NCI-H510A (cell line): ENCODE measurements at regions not wholly inside any gene's neighbourhood (a gene's known extent, or its start where the extent isn't known, plus 50 kb on each side); places are given as distances from the start of the nearest gene placed in this dataset.

ENCODE experiments used
- DNase-seq: peaks from one replicate; lab custom pipeline; 2025; lab: John Stamatoyannopoulos, UW

DNA sequence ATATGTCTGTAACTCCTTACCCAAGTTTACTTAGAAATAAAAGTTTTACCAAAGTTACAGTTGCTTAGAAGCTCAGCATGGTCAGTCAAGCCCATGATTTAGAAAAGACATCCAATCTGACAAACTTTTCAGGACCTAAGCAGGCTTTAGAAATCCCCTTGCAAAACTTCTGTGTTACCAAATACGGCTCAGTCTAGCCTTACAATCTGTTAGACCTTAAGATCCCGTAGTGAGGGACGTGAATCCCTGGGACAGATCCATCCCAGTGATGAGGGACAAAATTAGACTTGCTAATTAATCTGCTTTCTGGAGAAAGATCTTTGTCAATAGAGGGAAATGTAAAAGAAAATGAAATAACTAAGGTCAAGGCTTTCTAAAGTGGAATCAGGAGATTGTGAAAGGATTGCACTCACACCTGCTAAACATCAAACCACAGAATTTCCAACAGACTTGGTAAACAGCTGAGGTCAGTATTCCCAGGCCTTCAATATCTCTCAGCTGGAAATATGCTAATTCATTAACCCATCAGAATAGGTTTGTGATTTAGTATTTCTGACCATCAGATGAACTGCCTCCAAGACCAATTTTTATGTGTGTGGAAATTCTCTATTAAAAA lies 375.3 kb downstream of the DUSP10 start:
- no peak for DNase-seq

DNA sequence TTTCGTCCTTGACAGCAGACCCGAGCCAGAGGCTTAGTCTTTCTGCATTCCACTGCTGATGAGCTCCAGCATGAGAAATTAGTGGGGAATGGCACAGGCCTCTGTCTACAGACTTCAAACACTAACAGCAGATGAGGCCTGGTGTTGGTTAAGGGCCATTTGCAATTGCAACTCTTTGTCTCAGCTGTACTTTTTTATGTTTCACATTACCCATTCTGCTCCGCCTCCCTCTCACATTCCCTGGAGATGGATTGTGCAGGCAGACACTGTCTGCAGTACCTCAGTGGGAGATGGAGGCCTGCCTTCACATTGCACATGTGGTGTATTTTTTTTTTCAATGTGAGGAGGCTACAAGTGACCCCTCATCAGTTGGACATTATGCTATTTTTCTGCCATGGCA lies 370.2 kb downstream of the DUSP10 start:
- no peak for DNase-seq

DNA sequence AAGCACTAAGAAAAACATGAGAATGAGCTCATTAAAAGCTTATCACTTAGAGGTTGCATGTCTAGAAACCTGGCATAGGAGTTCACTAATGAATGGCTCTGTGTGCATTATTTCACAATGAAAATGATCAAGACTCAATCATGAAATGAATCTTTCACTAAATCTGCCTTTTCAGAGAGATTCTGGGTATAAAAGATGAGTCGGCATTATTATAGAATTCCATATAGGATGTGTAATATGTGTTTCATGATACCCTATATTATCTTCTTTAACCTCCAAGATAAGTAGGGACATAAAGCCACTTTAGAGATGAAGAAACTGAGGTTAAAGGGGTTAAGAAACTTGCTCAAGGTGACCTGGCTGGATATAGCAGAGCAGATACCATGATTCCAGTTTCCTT lies 368.1 kb downstream of the DUSP10 start:
- DNase-seq: no peak

DNA sequence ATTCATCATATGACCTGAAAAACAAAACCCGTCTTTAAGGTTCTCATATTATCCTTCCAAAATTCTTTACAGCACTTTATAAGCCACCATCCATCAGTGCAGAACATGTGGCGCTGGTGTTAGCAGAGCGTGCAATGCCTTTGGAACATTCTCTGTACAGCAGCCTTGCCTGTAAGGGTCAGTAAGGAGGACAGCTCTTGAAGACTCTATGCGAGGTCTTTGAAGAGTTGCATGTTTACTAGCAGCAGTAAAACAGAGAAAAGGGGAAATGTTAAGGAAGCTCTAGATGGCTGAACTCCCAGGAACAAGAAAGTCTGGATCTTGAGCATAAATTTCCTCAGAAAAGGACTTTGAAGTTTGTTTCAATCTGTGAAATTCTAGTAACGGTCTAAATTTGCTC lies 365.6 kb downstream of the DUSP10 start:
- DNase-seq: no peak

DNA sequence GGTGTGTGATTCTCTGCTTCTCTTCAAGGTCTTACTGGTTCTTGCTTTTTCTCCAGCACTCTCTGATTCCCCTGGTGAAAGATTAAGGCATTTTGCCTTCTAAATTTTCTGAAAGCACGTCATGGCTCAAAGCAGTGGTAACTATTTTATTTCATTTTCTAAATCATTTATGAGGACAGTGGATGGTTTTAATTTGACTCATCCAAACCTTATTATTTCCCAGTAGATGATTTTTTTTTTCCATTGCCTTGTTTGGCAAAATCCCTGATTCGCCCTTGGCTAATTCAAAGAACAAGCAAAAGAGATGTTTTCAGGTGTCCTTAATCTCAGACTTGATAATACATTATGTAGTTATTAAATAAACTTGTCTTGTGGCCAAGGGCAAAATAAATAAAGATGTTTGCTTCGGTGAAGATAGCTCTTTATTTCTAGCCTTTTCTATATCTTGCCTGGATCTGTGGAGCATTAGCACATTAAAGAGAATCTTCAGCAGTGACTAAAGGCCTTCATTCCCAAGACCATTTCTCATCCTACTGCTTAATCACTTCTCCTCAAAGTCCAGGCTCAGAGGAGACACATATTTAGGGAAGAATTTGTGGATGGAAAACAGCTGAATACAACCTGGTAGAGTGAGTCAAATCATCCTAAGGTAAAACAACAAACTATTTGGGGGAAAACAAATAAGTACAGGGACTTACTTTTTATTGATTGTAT lies 359.8 kb downstream of the DUSP10 start:
- no peak for DNase-seq

DNA sequence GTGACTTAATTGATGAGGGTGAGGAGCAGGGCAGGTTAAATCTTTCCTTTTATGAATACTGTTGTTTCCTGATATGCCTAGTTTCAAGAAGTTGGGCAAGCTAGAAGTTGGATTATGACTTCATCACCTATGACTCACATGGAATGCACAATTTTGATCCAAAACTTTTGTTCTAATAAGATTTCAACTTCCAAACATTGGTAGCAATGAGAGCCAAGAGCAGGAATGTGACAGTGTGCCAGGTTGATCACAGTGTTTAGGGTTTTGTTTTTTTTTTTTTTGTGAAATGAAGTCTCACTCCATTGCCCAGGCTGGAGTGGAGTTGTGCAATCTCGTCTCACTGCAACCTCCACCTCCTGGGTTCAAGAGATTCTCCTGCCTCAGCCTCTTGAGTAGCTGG lies 349.4 kb downstream of the DUSP10 start:
- no peak for DNase-seq

DNA sequence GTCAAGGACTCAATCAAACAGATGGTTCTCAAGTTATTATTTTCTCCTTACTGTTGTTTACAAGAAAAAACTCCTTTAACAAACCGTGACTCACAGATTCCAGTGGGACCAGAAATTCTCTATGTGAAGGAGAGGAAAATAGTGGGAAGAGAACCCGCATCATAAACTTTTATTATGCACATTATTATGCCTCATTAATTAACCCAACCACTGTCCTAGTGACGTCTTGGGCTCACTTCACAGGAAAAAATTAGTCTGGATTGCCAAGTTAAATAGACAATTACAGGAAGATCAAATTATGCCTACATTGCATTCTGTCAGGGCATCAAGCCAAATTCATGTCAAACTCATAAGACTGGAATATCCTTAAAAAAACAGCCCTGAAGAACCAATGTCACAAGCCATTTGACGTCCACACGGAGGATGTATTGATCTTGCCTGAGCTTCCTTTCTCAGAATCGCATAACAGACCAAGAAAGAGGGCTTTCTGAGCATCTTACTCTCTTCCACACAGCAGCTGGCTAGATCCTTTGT lies 347.8 kb downstream of the DUSP10 start:
- no peak for DNase-seq

DNA sequence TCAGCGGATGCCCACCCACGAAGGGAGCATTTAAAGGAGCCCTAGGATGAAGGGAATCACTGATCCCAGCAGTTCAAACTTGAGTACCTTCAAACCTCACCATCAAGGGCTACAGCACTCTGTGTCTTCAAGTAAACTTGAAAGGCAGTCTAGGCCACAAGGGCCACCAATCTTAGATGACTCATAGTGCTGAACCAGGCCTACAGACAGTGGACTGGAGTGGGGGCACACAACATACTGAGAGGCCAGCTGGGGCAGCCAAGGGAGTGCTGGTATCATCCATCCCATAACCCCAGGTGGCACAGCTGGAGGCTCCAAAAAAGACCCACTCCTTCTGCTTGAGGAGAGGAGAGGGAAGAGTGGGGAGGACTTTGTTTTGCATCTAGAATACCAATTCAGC lies 345.4 kb downstream of the DUSP10 start:
- DNase-seq: no peak

DNA sequence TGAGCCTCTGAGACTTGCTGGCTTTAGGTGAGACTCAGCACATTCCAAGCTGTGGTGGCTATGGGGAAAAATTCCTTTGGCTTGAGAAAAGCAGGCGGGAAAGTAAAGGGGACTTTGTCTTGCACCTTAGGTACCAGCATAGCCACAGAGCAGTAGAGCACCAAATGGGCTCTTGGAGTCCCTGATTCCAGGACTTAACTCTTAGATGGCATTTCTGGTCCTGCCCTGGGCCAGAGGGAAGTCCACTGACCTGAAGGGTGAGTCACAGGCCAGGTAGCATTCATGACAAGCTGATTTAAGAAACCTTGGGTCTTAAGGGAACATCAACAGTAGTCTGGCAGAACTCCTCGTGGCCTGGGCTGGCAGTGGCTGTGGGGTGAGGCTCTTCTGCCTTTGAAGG lies 344.7 kb downstream of the DUSP10 start:
- DNase-seq: no peak

DNA sequence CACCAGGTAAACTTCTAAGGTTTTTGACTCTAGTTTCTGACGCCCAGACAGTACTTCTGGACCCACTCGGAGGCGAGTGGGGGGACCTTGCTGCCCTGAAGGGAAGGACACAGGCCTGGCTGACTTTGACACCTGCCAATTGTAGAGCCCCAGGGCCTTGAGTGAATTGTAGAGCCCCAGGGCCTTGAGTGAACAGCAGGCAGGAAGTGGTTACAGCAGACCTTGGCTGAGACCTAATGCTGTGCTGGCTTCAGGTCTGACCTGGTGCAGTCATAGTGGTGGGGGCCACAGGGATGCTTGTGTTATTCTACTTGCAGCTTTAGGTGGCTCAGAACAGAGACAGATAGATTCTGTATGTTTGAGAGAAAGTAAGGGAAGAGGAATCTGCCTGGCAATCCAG lies 344.3 kb downstream of the DUSP10 start:
- DNase-seq: no peak

DNA sequence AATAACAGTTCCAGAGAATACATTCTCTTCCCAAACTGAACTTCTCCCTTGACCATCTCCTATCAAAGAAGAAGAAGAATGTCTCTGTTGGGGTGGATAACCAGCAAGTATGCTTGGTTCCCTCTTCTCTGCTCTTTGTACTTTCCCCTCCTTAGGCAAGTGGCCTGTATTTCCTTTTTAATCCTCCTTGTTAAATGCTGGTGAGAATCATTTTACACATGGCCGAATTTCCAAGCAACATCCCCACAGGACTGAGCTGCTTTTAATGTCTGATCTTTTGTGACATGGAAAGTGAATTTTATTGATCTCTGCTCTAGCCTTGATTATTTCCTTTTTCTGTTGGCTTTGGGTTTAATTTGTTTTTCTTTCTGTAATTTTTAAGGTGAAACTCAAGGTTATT lies 336.7 kb downstream of the DUSP10 start:
- DNase-seq: no peak

DNA sequence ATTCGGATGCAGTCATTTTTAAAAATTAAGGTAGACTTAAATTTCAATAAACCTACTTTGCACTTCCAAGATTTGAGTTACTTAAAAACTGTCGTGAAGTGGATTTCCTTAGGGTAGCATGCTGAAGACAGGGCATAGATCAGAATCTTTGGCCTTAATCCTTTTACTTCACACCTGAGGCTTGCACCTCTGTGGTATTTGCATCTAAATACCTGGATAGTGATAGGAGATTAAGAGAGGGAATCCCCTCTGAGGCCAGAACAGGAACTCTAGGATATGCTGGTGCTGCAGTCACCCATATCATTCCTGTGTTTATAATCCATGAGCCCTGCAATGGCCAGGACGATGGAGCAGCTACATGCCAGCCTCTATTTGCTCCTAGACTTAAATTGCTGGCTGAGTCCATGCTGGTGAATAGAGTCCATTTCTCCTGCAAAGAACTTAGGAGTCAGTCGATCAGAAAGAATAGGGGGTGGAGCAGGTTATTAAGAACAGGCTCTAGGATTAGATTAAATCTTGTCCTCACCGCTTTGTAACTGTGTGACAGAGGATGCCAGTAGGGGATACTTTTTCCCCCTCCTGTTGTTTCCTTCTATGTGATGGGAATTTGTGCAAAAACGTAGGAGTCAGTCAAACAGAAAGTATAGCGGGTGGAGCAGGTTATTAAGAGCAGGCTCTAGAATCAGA lies 333.6 kb downstream of the DUSP10 start:
- no peak for DNase-seq

DNA sequence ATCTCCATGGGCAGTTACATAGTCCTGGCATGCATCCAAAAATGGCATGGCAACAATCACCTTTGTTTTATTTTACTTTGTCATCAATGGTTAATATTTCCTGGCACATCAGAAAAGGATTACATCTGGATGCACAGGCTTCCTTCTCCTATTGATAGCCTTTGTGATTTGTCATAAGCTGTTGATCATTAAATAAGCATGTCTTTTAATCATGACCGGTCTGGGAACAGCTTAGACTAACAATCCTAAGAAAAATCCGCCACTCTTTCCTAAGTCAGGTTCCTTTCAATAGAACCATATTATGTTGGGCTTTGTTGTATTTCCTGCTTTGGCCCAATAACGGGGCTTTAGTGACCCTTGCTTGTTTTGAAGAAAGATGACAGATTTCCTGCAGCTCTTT lies 330.6 kb downstream of the DUSP10 start:
- no peak for DNase-seq

DNA sequence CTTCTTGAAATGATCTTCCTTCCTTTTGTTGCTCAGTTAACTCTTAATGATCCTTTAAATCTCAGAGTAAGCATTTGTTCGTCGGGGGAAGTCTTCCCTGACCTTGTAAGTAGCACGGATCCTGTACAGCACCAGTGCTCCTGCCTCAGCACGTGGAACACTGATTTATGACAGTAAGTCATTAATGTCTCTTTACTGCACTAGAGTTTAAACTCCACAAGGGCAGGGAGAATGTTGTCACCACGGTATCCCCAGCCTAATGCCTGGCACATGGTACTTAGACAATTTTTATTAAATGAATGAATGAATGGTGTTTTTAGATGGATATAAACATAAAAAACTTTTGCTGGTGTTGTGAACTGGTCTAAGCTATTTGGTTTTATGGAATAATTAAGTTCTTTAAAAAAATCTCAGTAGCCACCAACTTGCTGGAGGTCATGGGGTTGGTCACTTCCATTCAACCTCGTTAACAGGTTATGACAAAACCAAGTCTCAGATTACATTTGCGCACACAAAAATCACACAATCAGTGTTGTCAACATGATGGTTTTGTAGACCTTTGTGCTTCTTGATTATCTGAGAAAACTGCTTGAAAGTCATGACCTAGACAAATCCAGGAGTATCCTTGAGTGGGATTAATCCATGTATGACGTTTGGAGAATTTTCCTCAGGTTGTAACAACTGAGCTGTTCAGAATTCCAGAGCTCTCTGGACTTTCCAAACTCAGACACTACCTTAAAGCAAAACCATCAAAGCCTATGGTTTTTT lies 326.9 kb downstream of the DUSP10 start:
- no peak for DNase-seq

DNA sequence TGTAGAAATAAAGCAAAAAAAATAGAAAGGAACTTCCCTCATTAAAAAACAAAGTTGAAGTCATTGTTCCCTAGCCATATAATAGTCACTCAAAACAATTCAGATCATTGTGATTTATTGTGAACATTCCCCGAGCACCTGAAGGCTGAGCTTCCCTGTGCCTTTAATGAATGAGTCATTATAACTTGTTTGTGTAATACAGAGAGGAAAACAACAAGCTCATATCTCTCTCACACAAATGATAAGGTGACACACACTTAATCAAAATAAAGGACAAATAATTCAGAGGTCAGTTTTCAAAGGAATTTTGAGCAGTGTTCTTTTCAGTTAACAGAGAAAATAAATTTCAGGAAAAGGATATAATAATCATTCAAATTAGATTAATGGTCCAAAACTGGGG lies 326.2 kb downstream of the DUSP10 start:
- no peak for DNase-seq

DNA sequence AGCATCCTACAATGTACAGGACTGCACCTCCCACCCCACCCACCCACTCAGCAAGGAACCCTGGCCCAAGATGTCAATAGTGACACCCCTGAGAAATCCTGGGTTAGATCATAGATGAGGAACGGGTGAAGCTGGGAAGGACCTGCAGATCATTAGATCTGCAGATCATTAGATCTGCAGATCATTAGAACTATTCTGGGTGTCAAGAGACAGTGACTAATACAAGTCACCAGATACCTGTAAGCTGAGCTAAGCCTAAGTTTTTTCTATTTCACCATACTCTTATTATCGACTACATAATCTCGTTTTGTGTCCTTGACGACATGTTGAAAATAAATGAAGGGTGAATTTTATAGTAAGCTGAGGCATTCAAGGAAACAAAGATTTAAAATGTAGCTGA lies 325.7 kb downstream of the DUSP10 start:
- DNase-seq: no peak

DNA sequence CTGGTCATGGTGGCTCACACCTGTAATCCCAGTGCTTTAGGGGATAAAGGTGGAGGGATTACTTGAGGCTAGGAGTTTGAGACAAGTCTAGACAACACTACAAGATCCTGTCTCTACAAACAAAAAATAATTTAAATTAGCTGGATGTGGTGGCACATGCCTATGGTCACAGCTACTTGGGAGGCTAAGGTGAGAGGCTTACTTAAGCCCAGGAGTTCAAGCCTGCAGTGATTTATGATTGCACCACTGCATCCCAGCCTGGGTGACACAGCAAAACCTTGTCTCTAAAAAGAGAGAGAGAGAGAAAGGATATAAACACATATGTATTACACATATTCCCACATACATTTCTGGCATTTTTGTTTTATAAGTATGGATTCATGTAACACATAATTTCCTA lies 325.2 kb downstream of the DUSP10 start:
- no peak for DNase-seq

DNA sequence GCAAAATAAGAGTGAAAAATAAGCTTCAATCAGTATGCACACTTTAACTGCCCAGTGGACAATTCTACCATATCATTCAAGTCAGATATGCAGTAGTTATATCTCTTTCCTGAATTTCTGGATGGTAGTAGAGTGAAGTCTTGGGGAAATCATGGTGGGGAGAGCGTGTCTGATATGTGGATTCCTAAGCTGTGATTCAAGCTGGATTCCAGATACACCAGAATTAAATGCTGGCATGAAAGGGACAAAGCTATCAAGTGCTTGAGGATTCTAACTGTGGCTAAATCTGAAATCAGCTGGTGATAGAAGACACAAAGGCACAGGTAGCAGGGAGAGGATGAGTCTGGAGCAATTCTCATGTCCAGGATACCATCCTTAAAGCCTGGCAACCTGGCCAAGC lies 323.5 kb downstream of the DUSP10 start:
- no peak for DNase-seq

DNA sequence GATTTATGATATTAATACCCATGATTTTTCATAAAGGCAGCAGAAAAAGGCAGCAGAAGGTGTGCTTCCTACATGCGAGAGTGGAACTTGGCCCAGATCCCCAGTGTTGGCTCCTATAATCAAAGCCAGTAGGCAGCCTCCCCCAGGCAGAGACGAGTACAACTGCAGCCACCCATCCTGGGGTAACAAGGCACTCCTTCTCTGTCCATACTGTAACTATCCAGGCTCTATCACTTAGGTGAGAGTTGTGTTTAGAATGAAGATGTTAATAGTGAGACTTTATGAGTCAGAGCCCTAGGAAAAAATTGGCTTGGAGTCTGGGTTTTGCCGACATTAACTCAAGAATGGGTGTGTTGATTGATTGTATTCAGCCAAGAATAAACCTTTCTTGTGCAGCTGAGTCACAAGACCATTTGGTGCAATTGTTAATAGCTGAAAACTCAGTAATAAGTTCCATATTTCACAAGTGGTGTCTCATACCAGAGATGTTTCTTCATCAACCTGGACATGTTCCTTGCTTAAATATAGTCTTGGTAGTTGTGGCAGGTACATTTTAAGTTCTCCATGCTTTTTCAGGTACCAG lies 322.3 kb downstream of the DUSP10 start:
- no peak for DNase-seq

DNA sequence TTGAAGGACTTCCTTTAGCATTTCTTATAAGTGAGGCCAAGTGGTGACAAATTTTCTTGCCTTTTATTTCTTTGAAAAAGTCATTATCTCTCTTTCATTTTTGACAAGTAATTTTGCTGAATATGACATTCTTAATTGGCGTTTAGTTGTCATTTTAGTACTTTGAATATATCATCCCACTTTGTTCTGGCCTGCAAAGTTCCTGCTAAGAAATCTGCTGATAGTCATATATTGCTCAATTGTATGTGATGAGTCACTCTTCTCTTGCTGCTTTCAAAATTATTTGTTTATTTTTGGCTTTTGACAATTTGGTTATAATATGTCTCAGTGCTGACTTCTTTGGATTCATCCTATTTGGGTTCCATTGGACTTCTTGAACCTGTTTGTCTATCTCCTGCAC lies 312.6 kb downstream of the DUSP10 start:
- DNase-seq: no peak

DNA sequence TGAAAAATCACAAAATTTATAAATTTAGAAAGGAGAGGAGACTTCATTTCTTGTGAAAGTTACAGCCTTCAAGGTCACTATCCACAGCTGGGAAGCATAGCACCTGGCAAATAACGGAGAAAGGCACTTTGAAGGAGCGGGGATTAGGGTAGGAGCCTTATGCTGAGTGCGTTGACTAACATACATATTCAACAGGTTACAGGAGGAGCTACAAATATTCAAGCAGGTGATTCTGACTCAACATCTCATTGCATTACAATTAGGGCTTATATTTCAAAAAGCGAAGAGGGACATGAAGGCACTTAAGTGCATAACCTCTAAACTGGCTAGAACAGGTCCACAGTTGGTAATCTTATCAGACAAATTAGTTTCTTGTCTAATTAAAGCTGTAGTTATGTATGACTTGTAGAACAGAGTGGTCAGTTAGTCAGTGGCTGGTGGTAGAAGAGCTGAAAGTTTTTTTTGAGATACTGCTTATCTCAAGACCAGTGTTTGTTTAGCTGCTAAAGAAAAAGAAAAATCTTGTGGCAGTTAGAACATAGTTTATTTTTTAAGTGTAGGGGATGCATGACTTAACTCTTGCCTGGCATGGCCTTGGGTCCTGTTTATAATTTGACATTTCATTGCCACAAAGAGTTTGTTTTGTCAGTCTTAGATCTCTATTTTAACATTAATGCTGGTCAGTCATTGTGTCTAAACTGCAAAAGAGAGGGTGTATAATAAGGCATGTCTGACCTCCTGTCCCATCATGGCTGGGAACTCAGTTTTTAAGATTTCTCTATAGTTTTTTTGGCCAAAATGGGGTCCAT lies 311.5 kb downstream of the DUSP10 start:
- no peak for DNase-seq
